ENCODE measurements at regions not wholly inside any gene's neighbourhood (a gene's known extent, or its start where the extent isn't known, plus 50 kb on each side); places are given as distances from the start of the nearest gene placed in this dataset.

GRCh38 chr16:51707666-51708065 is 556.6 kb upstream of the SALL1 start:
- Mint-ChIP-seq H3K27me3 (ENCODE audit: low read depth, poor library complexity) (peaks cover 9% of the 10 kb centered on the region), H3K36me3 (ENCODE audit: low read depth) (peaks cover 50% of the 10 kb centered on the region), H3K9me3 (peaks cover 53% of the 10 kb centered on the region), H3K4me3 (no peak overlapping the region), H3K4me1 (peaks cover 38% of the 10 kb centered on the region), H3K27ac (no peak overlapping the region)
- DNase-seq: no peak
- no peak for TF ChIP-seq CTCF (IDR thresholded peaks at IDR 0.05)

GRCh38 chr16:51705142-51705541 is 554.1 kb upstream of the SALL1 start:
- peaks cover 50% of the 10 kb centered on the region for H3K36me3 Mint-ChIP-seq (ENCODE audit: low read depth)
- peaks cover 54% of the 10 kb centered on the region for H3K9me3 Mint-ChIP-seq
- peaks cover 9% of the 10 kb centered on the region for H3K27me3 Mint-ChIP-seq (ENCODE audit: low read depth, poor library complexity)
- no peak for TF ChIP-seq CTCF (IDR thresholded peaks at IDR 0.05)
- no peak overlapping the region for H3K4me3 Mint-ChIP-seq
- DNase-seq: no peak
- peaks cover 25% of the 10 kb centered on the region for H3K4me1 Mint-ChIP-seq
- no peak overlapping the region for H3K27ac Mint-ChIP-seq

GRCh38 chr16:51701025-51701424 is 550.0 kb upstream of the SALL1 start:
- Mint-ChIP-seq H3K27me3 (ENCODE audit: low read depth, poor library complexity) (peaks cover 3% of the 10 kb centered on the region), H3K9me3 (peaks cover 37% of the 10 kb centered on the region), H3K4me1 (peaks cover 22% of the 10 kb centered on the region), H3K27ac (no peak overlapping the region), H3K4me3 (no peak overlapping the region), H3K36me3 (ENCODE audit: low read depth) (peaks cover 34% of the 10 kb centered on the region)
- TF ChIP-seq CTCF (IDR thresholded peaks at IDR 0.05): no peak
- DNase-seq: no peak

GRCh38 chr16:51699686-51700396 is 548.8 kb upstream of the SALL1 start:
- DNase-seq: no peak
- Mint-ChIP-seq H3K36me3 (ENCODE audit: low read depth) (peaks cover 29% of the 10 kb centered on the region), H3K27me3 (ENCODE audit: low read depth, poor library complexity) (peaks cover 3% of the 10 kb centered on the region), H3K4me1 (peaks cover 22% of the 10 kb centered on the region), H3K9me3 (peaks cover 36% of the 10 kb centered on the region), H3K4me3 (no peak overlapping the region), H3K27ac (no peak overlapping the region)
- TF ChIP-seq CTCF (IDR thresholded peaks at IDR 0.05): no peak

- no peak overlapping the region for H3K4me3 Mint-ChIP-seq
- H3K36me3 Mint-ChIP-seq (ENCODE audit: low read depth): peaks cover 30% of the 10 kb centered on the region
- H3K9me3 Mint-ChIP-seq: peaks cover 37% of the 10 kb centered on the region
- no peaks in the 10 kb centered on the region for H3K27me3 Mint-ChIP-seq (ENCODE audit: low read depth, poor library complexity)
- H3K27ac Mint-ChIP-seq: no peak overlapping the region
- DNase-seq: no peak
- TF ChIP-seq CTCF (IDR thresholded peaks at IDR 0.05): no peak
- H3K4me1 Mint-ChIP-seq: peaks cover 22% of the 10 kb centered on the region
These were observed 547.6 kb upstream of the SALL1 start for GRCh38 chr16:51698647-51699046.

- Mint-ChIP-seq H3K27me3 (ENCODE audit: low read depth, poor library complexity) (no peaks in the 10 kb centered on the region), H3K4me3 (no peak overlapping the region), H3K4me1 (peaks cover 22% of the 10 kb centered on the region), H3K9me3 (peaks cover 38% of the 10 kb centered on the region), H3K36me3 (ENCODE audit: low read depth) (peaks cover 34% of the 10 kb centered on the region), H3K27ac (peak overlapping the region; percentile 64)
- no peak for DNase-seq
- TF ChIP-seq CTCF (IDR thresholded peaks at IDR 0.05): no peak
These were observed 546.4 kb upstream of the SALL1 start for GRCh38 chr16:51697454-51697853.
